ENCODE measurements at regions not wholly inside any gene's neighbourhood (a gene's known extent, or its start where the extent isn't known, plus 50 kb on each side); places are given as distances from the start of the nearest gene placed in this dataset.

DNA sequence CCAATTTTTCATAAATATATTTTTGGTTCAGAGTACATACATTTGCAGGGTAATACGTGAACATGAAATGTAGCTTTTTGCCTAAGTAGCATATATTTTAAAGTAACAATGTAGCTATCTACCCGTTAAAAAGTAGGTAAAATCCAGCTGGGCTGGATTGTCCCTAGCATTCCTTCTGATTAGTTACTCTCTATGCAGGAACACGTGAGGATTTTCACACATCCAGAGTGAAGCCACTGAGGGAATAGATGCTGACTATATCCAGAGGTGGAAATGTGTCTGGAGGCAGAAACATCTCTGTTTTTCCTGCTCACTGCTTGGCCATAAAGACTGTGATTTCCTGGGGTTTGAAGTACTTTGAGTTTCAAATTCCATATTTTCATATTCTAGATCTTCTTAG, 338.9 kb upstream of the KIAA1217 start:
- TF ChIP-seq, protein P1, sequence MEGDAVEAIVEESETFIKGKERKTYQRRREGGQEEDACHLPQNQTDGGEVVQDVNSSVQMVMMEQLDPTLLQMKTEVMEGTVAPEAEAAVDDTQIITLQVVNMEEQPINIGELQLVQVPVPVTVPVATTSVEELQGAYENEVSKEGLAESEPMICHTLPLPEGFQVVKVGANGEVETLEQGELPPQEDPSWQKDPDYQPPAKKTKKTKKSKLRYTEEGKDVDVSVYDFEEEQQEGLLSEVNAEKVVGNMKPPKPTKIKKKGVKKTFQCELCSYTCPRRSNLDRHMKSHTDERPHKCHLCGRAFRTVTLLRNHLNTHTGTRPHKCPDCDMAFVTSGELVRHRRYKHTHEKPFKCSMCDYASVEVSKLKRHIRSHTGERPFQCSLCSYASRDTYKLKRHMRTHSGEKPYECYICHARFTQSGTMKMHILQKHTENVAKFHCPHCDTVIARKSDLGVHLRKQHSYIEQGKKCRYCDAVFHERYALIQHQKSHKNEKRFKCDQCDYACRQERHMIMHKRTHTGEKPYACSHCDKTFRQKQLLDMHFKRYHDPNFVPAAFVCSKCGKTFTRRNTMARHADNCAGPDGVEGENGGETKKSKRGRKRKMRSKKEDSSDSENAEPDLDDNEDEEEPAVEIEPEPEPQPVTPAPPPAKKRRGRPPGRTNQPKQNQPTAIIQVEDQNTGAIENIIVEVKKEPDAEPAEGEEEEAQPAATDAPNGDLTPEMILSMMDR (conservative IDR thresholded peaks at IDR 0.05; ENCODE audit: low read length), result no peak
- TF ChIP-seq EZH2phosphoT487 (IDR thresholded peaks at IDR 0.05; ENCODE audit: borderline replicate concordance), result no peak
